HEK293 (cell line): ENCODE measurements at regions not wholly inside any gene's neighbourhood (a gene's known extent, or its start where the extent isn't known, plus 50 kb on each side); places are given as distances from the start of the nearest gene placed in this dataset.

Source experiments
- CTCF ChIP-seq: fragments of 450-650 bp; formaldehyde crosslinking; IDR thresholded peaks from 2 replicates; pipeline ENCODE4 v1.5.1; 2016; ENCODE audit warnings: missing biosample characterization, missing genetic modification characterization
- ELK4 ChIP-seq: IDR thresholded peaks from 2 replicates; pipeline ENCODE4 v1.6.1; 2011; ENCODE audit warnings: mild to moderate bottlenecking, low read depth, low read length, borderline replicate concordance
- MYNN ChIP-seq: fragments of 450-650 bp; formaldehyde crosslinking; IDR thresholded peaks from 2 replicates; pipeline ENCODE4 v1.5.1; 2016; ENCODE audit warnings: missing biosample characterization, missing genetic modification characterization, borderline replicate concordance
- SP7 ChIP-seq: fragments of 450-650 bp; formaldehyde crosslinking; IDR thresholded peaks from 2 replicates; pipeline ENCODE4 v1.5.1; 2016; ENCODE audit warnings: missing biosample characterization, missing genetic modification characterization
- ZBTB10 ChIP-seq: fragments of 450-650 bp; formaldehyde crosslinking; IDR thresholded peaks from 2 replicates; pipeline ENCODE4 v1.5.1; 2016; ENCODE audit warnings: missing biosample characterization, missing genetic modification characterization
- ZBTB21 ChIP-seq: fragments of 450-650 bp; formaldehyde crosslinking; IDR thresholded peaks from 2 replicates; pipeline ENCODE4 v1.5.1; 2017; ENCODE audit warnings: missing biosample characterization, missing genetic modification characterization
- ZBTB48 ChIP-seq: fragments of 450-650 bp; formaldehyde crosslinking; IDR thresholded peaks from 2 replicates; pipeline ENCODE4 v1.5.1; 2016; ENCODE audit warnings: missing biosample characterization, missing genetic modification characterization
- ZNF184 ChIP-seq: fragments of 450-650 bp; IDR thresholded peaks from 2 replicates; pipeline ENCODE4 v1.5.1; 2018; ENCODE audit warnings: missing biosample characterization, mild to moderate bottlenecking, missing genetic modification characterization
- ZNF274 ChIP-seq, 2 experiments: fragments of 200-500 bp in 1 of 2; fragments of 450-650 bp in 1 of 2; sonication (Bioruptor generic) in 1 of 2; formaldehyde crosslinking in 1 of 2; IDR thresholded peaks; 2 replicates each; pipeline versions ENCODE4 v1.5.1 to v1.6.1; 2014 to 2016; ENCODE audit warnings: borderline replicate concordance in 1 of 2, inconsistent platforms in 1 of 2, low read length in 1 of 2, missing biosample characterization in 1 of 2, missing genetic modification characterization in 1 of 2
- ZNF398 ChIP-seq: fragments of 450-650 bp; formaldehyde crosslinking; IDR thresholded peaks from 2 replicates; pipeline ENCODE4 v1.5.1; 2017; ENCODE audit warnings: missing biosample characterization, missing genetic modification characterization
- ZNF530 ChIP-seq: fragments of 450-650 bp; formaldehyde crosslinking; IDR thresholded peaks from 2 replicates; pipeline ENCODE4 v1.5.1; 2016; ENCODE audit warnings: low read depth, missing biosample characterization, missing genetic modification characterization
- ZNF777 ChIP-seq: fragments of 450-650 bp; formaldehyde crosslinking; IDR thresholded peaks from 2 replicates; pipeline ENCODE4 v1.5.1; 2017; ENCODE audit warnings: missing biosample characterization, missing genetic modification characterization, borderline replicate concordance
- ZXDB ChIP-seq: fragments of 450-650 bp; formaldehyde crosslinking; IDR thresholded peaks from 2 replicates; pipeline ENCODE4 v1.5.1; 2016; ENCODE audit warnings: missing biosample characterization, missing genetic modification characterization

- TF ChIP-seq MYNN (tag by site-specific recombination) (no peak), CTCF (tag by site-specific recombination) (no peak), ZBTB48 (tag by site-specific recombination) (no peak), ZNF777 (tag by site-specific recombination) (no peak), ELK4 (no peak), ZNF184 (tag by site-specific recombination) (no peak), SP7 (tag by site-specific recombination) (no peak), ZNF398 (tag by site-specific recombination) (no peak), ZNF274 (IDR thresholded peaks at IDR 0.05; ENCODE audit: low read length) (no peak), ZNF274 (tag by site-specific recombination; IDR thresholded peaks at IDR 0.05; ENCODE audit: borderline replicate concordance) (no peak), ZXDB (no peak), ZNF530 (no peak), ZBTB21 (tag by site-specific recombination) (no peak), ZBTB10 (no peak)
Measured at GRCh38 chr3:165712382-165712781, 124.8 kb downstream of the BCHE start.
